C4-2B (cell line): ENCODE measurements at regions not wholly inside any gene's neighbourhood (a gene's known extent, or its start where the extent isn't known, plus 50 kb on each side); places are given as distances from the start of the nearest gene placed in this dataset.

Experiments used
- ZFX ChIP-seq: fragments of 450-650 bp; IDR thresholded peaks from 2 replicates; pipeline ENCODE4 v1.6.1; 2017
- TF ChIP-seq, protein P1 (sequence below): fragments of 450-650 bp; conservative IDR thresholded peaks from 2 replicates; pipeline ENCODE4 v1.5.1; 2017; ENCODE audit warnings: mild to moderate bottlenecking

DNA sequence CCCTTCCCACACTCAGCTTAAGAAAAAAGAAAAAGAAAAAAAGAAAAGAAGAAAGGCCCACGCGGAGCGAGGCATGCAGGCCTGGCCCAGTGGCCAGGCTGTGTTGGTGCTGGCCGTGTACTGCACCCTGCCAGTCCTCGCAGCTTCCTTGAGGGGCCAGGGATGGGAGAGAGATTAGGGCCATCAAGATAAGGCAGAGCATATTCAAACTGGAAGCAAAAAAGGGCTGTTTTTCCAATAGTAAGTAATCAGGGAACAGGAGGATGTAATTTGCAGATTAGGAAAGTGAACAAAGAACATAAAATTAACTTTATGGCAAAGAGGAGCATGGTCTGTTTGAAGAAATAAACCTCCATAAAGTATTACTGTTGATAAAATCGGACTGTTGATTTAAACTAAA lies 319.6 kb upstream of the CLINT1 start:
- TF ChIP-seq, protein P1, sequence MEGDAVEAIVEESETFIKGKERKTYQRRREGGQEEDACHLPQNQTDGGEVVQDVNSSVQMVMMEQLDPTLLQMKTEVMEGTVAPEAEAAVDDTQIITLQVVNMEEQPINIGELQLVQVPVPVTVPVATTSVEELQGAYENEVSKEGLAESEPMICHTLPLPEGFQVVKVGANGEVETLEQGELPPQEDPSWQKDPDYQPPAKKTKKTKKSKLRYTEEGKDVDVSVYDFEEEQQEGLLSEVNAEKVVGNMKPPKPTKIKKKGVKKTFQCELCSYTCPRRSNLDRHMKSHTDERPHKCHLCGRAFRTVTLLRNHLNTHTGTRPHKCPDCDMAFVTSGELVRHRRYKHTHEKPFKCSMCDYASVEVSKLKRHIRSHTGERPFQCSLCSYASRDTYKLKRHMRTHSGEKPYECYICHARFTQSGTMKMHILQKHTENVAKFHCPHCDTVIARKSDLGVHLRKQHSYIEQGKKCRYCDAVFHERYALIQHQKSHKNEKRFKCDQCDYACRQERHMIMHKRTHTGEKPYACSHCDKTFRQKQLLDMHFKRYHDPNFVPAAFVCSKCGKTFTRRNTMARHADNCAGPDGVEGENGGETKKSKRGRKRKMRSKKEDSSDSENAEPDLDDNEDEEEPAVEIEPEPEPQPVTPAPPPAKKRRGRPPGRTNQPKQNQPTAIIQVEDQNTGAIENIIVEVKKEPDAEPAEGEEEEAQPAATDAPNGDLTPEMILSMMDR = no peak
- no peak for TF ChIP-seq ZFX
